ENCODE measurements at regions not wholly inside any gene's neighbourhood (a gene's known extent, or its start where the extent isn't known, plus 50 kb on each side); places are given as distances from the start of the nearest gene placed in this dataset.
"Not testable (repeated sequence)": the region's sequence is repeated elsewhere in the genome, so short reads cannot be mapped to it uniquely, and the experiment has no call there.

DNA sequence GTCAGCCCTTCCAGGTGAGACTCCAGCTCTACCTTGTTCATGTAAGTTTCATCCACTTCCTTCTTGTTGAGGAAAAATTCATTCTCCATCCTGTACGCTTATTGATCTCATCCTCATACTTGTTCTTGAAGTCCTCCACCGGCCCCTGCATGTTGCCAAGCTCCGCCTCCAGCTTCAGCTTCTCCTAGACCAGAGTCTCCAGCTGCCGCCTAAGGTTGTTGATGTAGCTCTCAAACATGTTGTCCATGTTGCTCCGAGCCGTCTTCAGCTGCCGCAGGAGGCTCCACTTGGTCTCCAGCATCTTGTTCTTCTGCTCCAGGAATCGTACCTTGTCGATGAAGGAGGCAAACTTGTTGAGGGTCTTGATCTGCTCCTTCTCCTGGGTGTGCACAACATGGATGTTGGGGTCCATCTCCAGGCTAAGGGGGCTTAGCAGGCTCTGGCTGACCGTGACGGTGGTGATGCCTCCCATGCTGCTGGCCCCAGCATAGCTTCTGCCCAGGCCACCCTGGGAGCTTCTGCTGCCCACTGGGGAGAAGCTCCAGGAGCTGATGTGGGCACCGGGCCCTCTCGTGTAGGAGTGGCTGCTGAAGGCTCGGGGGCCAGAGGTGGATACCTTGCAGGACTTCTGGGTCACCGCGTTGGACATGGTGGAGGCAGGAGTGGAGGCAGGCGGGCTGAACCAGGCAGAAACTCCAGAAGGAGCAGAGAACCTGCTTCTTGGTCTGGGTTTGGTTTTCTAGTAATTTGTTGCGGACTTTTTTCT lies 422.6 kb upstream of the ARPP21 start:
- Histone ChIP-seq H3K9ac (ENCODE audit: low read depth in 1 of 2, low read length in 2 of 2) (no peak overlapping the region), H3K27me3 (ENCODE audit: control insufficient read depth in 1 of 2, insufficient read depth in 2 of 2, low read length in 2 of 2) (no peaks in the 10 kb centered on the region), H3K4me1 (ENCODE audit: control insufficient read depth in 1 of 2, insufficient read depth in 2 of 2, low read length in 2 of 2) (no peaks in the 10 kb centered on the region)

DNA sequence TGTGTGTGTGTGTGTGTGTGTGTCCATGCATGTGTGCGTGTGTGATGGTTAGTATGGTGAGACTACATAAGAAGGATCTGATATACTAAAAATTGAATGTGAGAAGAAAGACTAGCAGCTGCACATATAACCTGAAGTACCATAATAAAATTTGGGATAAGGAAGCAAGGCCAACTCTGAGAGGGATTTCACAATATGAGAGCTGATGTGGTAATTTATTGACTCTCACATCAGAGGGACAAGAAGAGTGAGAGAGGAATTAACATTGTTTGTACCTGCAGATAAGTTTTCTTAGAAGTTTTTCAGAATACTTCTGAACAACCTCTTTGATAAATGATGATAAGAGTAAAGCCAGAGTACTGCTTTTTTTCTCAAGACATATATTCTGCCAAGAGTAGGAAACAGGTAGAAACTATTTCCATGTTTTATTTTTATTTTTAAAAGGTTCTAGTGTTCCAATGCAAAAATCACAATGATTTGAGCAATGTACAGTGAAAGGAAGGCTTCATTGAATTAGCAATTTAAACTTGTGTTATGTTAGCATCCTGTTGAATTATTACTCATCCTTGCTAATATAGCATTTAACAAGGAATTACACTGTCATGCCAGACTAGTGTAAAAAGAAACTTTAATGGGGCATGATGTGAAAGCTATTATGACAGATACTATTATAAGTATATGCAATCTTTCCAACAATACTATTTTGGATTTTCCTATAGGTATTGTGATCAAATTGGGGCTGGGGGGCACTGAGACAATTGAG lies 415.5 kb upstream of the ARPP21 start:
- Histone ChIP-seq H3K9me3 (ENCODE audit: control insufficient read depth in 1 of 2, low read length in 2 of 2) (no peaks in the 10 kb centered on the region), H3K4me1 (ENCODE audit: control insufficient read depth in 1 of 2, insufficient read depth in 2 of 2, low read length in 2 of 2) (no peaks in the 10 kb centered on the region), H3K36me3 (ENCODE audit: control insufficient read depth in 1 of 2, insufficient read depth in 2 of 2, low read length in 2 of 2) (no peaks in the 10 kb centered on the region), H3K27ac (ENCODE audit: low read depth, low read length) (no peak overlapping the region), H3K9ac (ENCODE audit: low read depth in 1 of 2, low read length in 2 of 2) (no peak overlapping the region), H3K27me3 (ENCODE audit: control insufficient read depth in 1 of 2, insufficient read depth in 2 of 2, low read length in 2 of 2) (no peaks in the 10 kb centered on the region), H3K4me3 (ENCODE audit: low read depth in 1 of 2, low read length in 2 of 2) (no peak overlapping the region)

More for the DNA sequence above, 422.6 kb upstream of the ARPP21 start:
- Histone ChIP-seq H3K4me3 (ENCODE audit: low read depth in 1 of 2, low read length in 2 of 2) (no peak overlapping the region), H3K9me3 (ENCODE audit: control insufficient read depth in 1 of 2, low read length in 2 of 2) (no peaks in the 10 kb centered on the region), H3K36me3 (ENCODE audit: control insufficient read depth in 1 of 2, insufficient read depth in 2 of 2, low read length in 2 of 2) (no peaks in the 10 kb centered on the region), H3K27ac (ENCODE audit: low read depth, low read length) (no peak overlapping the region)

DNA sequence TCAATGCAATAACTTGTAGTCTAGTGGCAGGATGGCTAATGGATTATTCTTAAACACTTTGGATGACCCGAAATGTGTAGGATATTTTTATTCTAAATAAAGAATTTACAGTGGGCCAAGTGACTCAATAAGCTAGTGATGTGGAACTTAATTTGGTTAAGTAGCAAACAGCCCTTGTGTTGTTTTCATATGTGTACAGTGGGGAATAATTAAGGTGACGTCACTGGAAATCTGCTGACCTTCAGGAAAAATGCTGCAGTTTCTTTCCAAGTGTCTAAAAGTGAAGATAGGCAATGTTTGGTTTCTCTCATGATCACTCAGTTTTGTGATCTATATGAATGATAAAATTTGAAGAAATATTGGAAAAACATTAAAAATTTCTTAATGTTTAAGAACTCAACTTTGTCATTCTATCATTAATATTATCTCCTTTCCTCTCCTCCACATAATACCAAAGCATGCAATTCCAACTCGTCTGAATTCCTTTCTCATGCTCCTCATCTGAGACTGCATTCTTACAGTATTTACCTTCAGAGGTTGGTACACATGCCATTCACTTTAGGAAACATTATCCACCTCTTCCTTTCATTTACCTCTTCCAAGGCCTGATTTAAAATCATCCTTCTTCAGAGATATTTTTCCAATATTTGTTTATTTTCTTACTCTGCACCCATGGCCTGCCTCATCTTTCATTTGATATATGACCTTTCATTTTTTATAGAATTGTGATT lies 414.6 kb upstream of the ARPP21 start:
- H3K4me3 ChIP-seq (ENCODE audit: low read depth in 1 of 2, low read length in 2 of 2), result no peak overlapping the region
- no peaks in the 10 kb centered on the region for H3K27me3 ChIP-seq (ENCODE audit: control insufficient read depth in 1 of 2, insufficient read depth in 2 of 2, low read length in 2 of 2)
- no peak overlapping the region for H3K27ac ChIP-seq (ENCODE audit: low read depth, low read length)
- no peak overlapping the region for H3K9ac ChIP-seq (ENCODE audit: low read depth in 1 of 2, low read length in 2 of 2)
- no peaks in the 10 kb centered on the region for H3K4me1 ChIP-seq (ENCODE audit: control insufficient read depth in 1 of 2, insufficient read depth in 2 of 2, low read length in 2 of 2)
- H3K9me3 ChIP-seq (ENCODE audit: control insufficient read depth in 1 of 2, low read length in 2 of 2), result no peaks in the 10 kb centered on the region
- H3K36me3 ChIP-seq (ENCODE audit: control insufficient read depth in 1 of 2, insufficient read depth in 2 of 2, low read length in 2 of 2), result no peaks in the 10 kb centered on the region

DNA sequence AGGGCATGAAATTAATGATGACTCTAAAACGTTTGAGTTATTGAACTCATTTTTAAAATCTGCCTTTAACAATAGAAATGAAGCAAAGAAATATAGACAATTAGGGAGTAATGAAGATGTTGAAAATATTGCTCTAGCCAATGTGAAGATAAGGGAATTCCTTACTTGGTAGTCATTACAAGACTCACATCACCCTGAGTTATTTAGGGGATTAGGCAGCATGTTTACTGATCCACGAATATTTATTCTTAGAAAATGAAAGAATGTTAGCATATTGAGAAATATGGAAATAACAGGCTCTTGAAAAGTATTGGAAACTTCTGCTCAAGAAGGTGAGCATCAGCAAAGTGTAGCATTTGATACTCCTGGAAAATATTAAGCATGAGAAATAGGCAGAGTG lies 398.1 kb upstream of the ARPP21 start:
- no peaks in the 10 kb centered on the region for H3K36me3 ChIP-seq (ENCODE audit: control insufficient read depth in 1 of 2, insufficient read depth in 2 of 2, low read length in 2 of 2)
- H3K4me1 ChIP-seq (ENCODE audit: control insufficient read depth in 1 of 2, insufficient read depth in 2 of 2, low read length in 2 of 2), result no peaks in the 10 kb centered on the region
- no peak overlapping the region for H3K27ac ChIP-seq (ENCODE audit: low read depth, low read length)
- H3K9me3 ChIP-seq (ENCODE audit: control insufficient read depth in 1 of 2, low read length in 2 of 2), result no peaks in the 10 kb centered on the region
- H3K27me3 ChIP-seq (ENCODE audit: control insufficient read depth in 1 of 2, insufficient read depth in 2 of 2, low read length in 2 of 2), result no peaks in the 10 kb centered on the region
- H3K4me3 ChIP-seq (ENCODE audit: low read depth in 1 of 2, low read length in 2 of 2), result no peak overlapping the region
- no peak overlapping the region for H3K9ac ChIP-seq (ENCODE audit: low read depth in 1 of 2, low read length in 2 of 2)

DNA sequence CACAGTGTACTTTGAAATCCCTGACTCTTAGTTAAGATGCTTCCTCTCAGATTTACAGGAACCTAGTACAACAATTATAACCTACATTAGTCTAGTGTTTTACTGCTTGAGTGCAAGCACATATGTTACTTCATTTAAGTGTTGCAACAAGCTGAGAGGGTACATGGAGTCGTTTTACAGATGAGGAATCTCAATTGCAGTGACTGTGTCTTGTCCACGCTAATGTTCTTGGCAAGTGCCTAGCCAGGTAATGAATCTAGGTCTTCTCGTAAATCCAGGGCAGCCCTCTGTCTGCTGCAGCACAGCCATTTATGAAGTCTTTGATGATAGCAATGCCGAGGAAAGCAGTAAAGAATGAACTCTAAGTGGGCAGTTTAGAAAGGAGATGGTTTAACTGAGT lies 384.4 kb upstream of the ARPP21 start:
- no peaks in the 10 kb centered on the region for H3K27me3 ChIP-seq (ENCODE audit: control insufficient read depth in 1 of 2, insufficient read depth in 2 of 2, low read length in 2 of 2)
- H3K9me3 ChIP-seq (ENCODE audit: control insufficient read depth in 1 of 2, low read length in 2 of 2), result no peaks in the 10 kb centered on the region
- no peak overlapping the region for H3K4me3 ChIP-seq (ENCODE audit: low read depth in 1 of 2, low read length in 2 of 2)
- H3K27ac ChIP-seq (ENCODE audit: low read depth, low read length), result no peak overlapping the region
- no peaks in the 10 kb centered on the region for H3K4me1 ChIP-seq (ENCODE audit: control insufficient read depth in 1 of 2, insufficient read depth in 2 of 2, low read length in 2 of 2)
- H3K36me3 ChIP-seq (ENCODE audit: control insufficient read depth in 1 of 2, insufficient read depth in 2 of 2, low read length in 2 of 2), result no peaks in the 10 kb centered on the region
- H3K9ac ChIP-seq (ENCODE audit: low read depth in 1 of 2, low read length in 2 of 2), result no peak overlapping the region

DNA sequence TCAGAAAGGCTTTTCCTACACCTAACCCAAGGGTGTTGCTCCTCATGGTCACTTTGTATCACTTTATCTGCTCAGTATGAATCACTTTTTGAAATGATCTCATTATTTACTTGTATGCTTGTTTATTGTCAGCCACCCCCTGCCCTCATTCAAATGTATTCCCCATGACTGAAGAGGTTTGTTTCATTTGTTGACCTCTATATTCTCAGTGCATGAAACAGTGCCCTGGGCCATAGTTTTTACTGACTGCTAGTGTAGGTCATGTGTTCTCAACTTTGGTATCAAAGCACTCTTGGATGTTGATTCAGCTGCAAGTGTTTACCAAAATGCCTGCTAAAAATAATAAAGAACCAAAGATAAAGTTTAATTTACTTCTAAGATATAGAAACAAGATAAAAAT lies 381.7 kb upstream of the ARPP21 start:
- H3K4me3 ChIP-seq (ENCODE audit: low read depth in 1 of 2, low read length in 2 of 2), result no peak overlapping the region
- H3K9ac ChIP-seq (ENCODE audit: low read depth in 1 of 2, low read length in 2 of 2), result no peak overlapping the region
- H3K9me3 ChIP-seq (ENCODE audit: control insufficient read depth in 1 of 2, low read length in 2 of 2), result no peaks in the 10 kb centered on the region
- H3K36me3 ChIP-seq (ENCODE audit: control insufficient read depth in 1 of 2, insufficient read depth in 2 of 2, low read length in 2 of 2), result no peaks in the 10 kb centered on the region
- H3K4me1 ChIP-seq (ENCODE audit: control insufficient read depth in 1 of 2, insufficient read depth in 2 of 2, low read length in 2 of 2), result no peaks in the 10 kb centered on the region
- no peak overlapping the region for H3K27ac ChIP-seq (ENCODE audit: low read depth, low read length)
- H3K27me3 ChIP-seq (ENCODE audit: control insufficient read depth in 1 of 2, insufficient read depth in 2 of 2, low read length in 2 of 2), result no peaks in the 10 kb centered on the region

DNA sequence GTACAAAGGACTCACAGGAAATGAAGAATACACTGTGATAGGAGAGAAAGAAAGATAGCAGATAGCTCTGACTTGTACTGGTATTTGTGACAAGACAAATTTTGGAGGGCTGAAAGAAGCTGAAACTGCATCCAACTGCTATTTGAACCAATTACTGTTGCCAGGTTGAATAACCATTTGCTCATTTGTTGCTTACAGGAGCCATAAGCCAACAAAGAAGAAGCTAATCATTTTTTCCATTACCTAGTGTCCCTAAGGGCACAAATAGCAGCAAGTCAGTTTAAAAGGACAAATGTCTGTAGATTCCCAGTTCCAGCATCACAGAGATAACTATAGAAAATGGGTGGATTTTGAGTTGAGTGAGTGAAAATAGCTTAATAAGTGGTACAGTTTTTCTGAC lies 376.9 kb upstream of the ARPP21 start:
- H3K9ac ChIP-seq (ENCODE audit: low read depth in 1 of 2, low read length in 2 of 2), result no peak overlapping the region
- H3K27ac ChIP-seq (ENCODE audit: low read depth, low read length), result no peak overlapping the region
- no peaks in the 10 kb centered on the region for H3K9me3 ChIP-seq (ENCODE audit: control insufficient read depth in 1 of 2, low read length in 2 of 2)
- no peaks in the 10 kb centered on the region for H3K27me3 ChIP-seq (ENCODE audit: control insufficient read depth in 1 of 2, insufficient read depth in 2 of 2, low read length in 2 of 2)
- no peaks in the 10 kb centered on the region for H3K4me1 ChIP-seq (ENCODE audit: control insufficient read depth in 1 of 2, insufficient read depth in 2 of 2, low read length in 2 of 2)
- H3K36me3 ChIP-seq (ENCODE audit: control insufficient read depth in 1 of 2, insufficient read depth in 2 of 2, low read length in 2 of 2), result no peaks in the 10 kb centered on the region
- no peak overlapping the region for H3K4me3 ChIP-seq (ENCODE audit: low read depth in 1 of 2, low read length in 2 of 2)

DNA sequence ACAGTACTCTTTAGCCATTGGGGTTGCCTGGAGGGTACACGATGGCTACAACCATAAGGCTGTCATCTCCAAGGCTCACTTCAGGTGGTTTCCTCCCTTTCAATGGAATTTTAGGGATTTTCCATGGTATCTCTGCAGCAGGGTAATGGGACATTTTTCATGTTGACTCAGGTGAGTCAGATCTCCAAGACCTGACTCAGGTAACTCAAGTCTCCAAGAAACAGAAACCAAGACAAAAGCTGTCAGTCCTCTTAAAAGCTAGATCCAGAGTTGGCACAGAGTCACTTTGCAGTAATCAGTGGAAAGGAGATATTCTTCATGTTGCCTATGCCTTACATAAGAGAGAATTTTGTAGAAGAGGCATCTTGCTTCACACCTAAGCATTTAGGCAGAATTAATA lies 375.8 kb upstream of the ARPP21 start:
- Histone ChIP-seq H3K4me3 (ENCODE audit: low read depth in 1 of 2, low read length in 2 of 2) (no peak overlapping the region), H3K27me3 (ENCODE audit: control insufficient read depth in 1 of 2, insufficient read depth in 2 of 2, low read length in 2 of 2) (no peaks in the 10 kb centered on the region)

DNA sequence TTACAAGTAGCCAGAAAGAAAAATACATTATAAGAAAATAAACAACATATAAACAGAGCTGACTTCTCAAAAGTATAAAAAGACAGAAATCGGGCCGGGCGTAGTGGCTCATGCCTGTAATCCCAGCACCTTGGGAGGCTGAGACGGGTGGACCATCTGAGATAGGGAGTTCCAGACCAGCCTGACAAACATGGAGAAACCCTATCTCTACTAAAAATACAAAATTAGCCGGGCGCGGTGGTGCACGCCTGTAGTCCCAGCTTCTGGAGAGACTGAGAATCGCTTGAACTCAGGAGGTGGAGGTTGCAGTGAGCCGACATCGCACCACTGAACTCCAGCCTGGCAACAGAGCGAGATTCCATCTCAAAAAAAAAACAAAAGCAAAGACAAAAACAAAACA lies 373.3 kb upstream of the ARPP21 start:
- not testable (repeated sequence) for H3K27ac ChIP-seq (ENCODE audit: low read depth, low read length); H3K36me3 ChIP-seq (ENCODE audit: control insufficient read depth in 1 of 2, insufficient read depth in 2 of 2, low read length in 2 of 2); H3K9me3 ChIP-seq (ENCODE audit: control insufficient read depth in 1 of 2, low read length in 2 of 2); H3K27me3 ChIP-seq (ENCODE audit: control insufficient read depth in 1 of 2, insufficient read depth in 2 of 2, low read length in 2 of 2); H3K4me1 ChIP-seq (ENCODE audit: control insufficient read depth in 1 of 2, insufficient read depth in 2 of 2, low read length in 2 of 2); H3K9ac ChIP-seq (ENCODE audit: low read depth in 1 of 2, low read length in 2 of 2); H3K4me3 ChIP-seq (ENCODE audit: low read depth in 1 of 2, low read length in 2 of 2)

More for the DNA sequence above, 375.8 kb upstream of the ARPP21 start:
- Histone ChIP-seq H3K36me3 (ENCODE audit: control insufficient read depth in 1 of 2, insufficient read depth in 2 of 2, low read length in 2 of 2) (no peaks in the 10 kb centered on the region), H3K27ac (ENCODE audit: low read depth, low read length) (no peak overlapping the region), H3K9me3 (ENCODE audit: control insufficient read depth in 1 of 2, low read length in 2 of 2) (no peaks in the 10 kb centered on the region), H3K4me1 (ENCODE audit: control insufficient read depth in 1 of 2, insufficient read depth in 2 of 2, low read length in 2 of 2) (no peaks in the 10 kb centered on the region), H3K9ac (ENCODE audit: low read depth in 1 of 2, low read length in 2 of 2) (no peak overlapping the region)

DNA sequence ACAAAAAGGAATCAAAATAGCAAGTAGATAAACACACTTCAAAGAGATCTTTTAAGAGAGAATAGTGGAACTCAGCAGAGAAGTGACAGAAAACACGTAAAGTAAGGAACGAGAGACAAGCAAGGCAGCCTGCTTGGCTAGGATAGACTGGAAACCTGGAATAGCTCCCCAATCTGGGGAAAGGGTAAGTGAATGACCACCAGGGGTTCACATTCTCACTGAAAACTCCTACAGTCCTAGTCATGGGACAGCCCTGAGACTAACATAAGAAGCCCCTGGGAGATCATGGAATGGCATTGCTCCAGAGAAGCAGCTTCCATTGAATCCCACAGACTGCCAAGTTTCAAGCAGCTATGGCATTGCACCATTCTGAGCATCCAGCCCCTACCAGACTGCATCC lies 363.6 kb upstream of the ARPP21 start:
- Histone ChIP-seq H3K4me3 (ENCODE audit: low read depth in 1 of 2, low read length in 2 of 2) (no peak overlapping the region), H3K9ac (ENCODE audit: low read depth in 1 of 2, low read length in 2 of 2) (no peak overlapping the region), H3K4me1 (ENCODE audit: control insufficient read depth in 1 of 2, insufficient read depth in 2 of 2, low read length in 2 of 2) (no peaks in the 10 kb centered on the region), H3K36me3 (ENCODE audit: control insufficient read depth in 1 of 2, insufficient read depth in 2 of 2, low read length in 2 of 2) (no peaks in the 10 kb centered on the region), H3K9me3 (ENCODE audit: control insufficient read depth in 1 of 2, low read length in 2 of 2) (peaks cover 3 to 13% of the 10 kb centered on the region in 2 donors), H3K27me3 (ENCODE audit: control insufficient read depth in 1 of 2, insufficient read depth in 2 of 2, low read length in 2 of 2) (no peaks in the 10 kb centered on the region), H3K27ac (ENCODE audit: low read depth, low read length) (no peak overlapping the region)
